Activated CD8-positive, alpha-beta memory T cell treated with anti-CD3 and anti-CD28 coated beads, Interleukin-2, amount 50 U/mL, for 1 hour (primary cell): ENCODE measurements at regions not wholly inside any gene's neighbourhood (a gene's known extent, or its start where the extent isn't known, plus 50 kb on each side); places are given as distances from the start of the nearest gene placed in this dataset.
"Not testable (repeated sequence)": the region's sequence is repeated elsewhere in the genome, so short reads cannot be mapped to it uniquely, and the experiment has no call there.

Source experiments
- DNase-seq: peaks from one replicate; pipeline ENCODE4 v3.0.0-alpha.2; 2020; ENCODE audit errors: extremely low read depth

GRCh38 chr13:23060959-23061358 is 119.8 kb upstream of the SGCG start:
- no peak for DNase-seq

- DNase-seq, result no peak
These were observed 113.7 kb upstream of the SGCG start for GRCh38 chr13:23067129-23067528.

- DNase-seq, result no peak
These were observed 111.2 kb upstream of the SGCG start for GRCh38 chr13:23069566-23069965.

- DNase-seq, result no peak
These were observed 106.5 kb upstream of the SGCG start for GRCh38 chr13:23074075-23074828.

GRCh38 chr13:23081220-23081619 is 99.6 kb upstream of the SGCG start:
- no peak for DNase-seq

GRCh38 chr13:23081901-23082300 is 98.9 kb upstream of the SGCG start:
- DNase-seq, result no peak

GRCh38 chr13:23086968-23087623 is 93.7 kb upstream of the SGCG start:
- no peak for DNase-seq

GRCh38 chr13:23087880-23088279 is 92.9 kb upstream of the SGCG start:
- no peak for DNase-seq

GRCh38 chr13:23098161-23098907 is 82.4 kb upstream of the SGCG start:
- no peak for DNase-seq

GRCh38 chr13:23105051-23105450 is 75.7 kb upstream of the SGCG start:
- no peak for DNase-seq

- DNase-seq, result no peak
These were observed 73.1 kb upstream of the SGCG start for GRCh38 chr13:23107665-23108064.

GRCh38 chr13:23119131-23119530 is 61.6 kb upstream of the SGCG start:
- DNase-seq, result no peak

GRCh38 chr13:23127540-23127939 is 53.2 kb upstream of the SGCG start:
- not testable (repeated sequence) for DNase-seq

- DNase-seq, result no peak
These were observed 51.4 kb upstream of the SGCG start for GRCh38 chr13:23129331-23129730.
